Fibroblast of lung (primary cell): ENCODE measurements at regions not wholly inside any gene's neighbourhood (a gene's known extent, or its start where the extent isn't known, plus 50 kb on each side); places are given as distances from the start of the nearest gene placed in this dataset.

Experiments
- DNase-seq, 2 donors: peaks; one replicate each; pipeline versions ENCODE4 v3.0.0 to v3.0.0-alpha.2; 2010; ENCODE audit warnings: low read depth in 2 of 2
- H2AFZ ChIP-seq: 2 replicates; pipeline ENCODE4 v1.5.1; 2012; ENCODE audit warnings: low read length, control low read depth, inconsistent platforms
- H3K27ac ChIP-seq: 2 replicates; pipeline ENCODE4 v1.5.1; 2011; ENCODE audit warnings: low read length, control low read depth; ENCODE audit not compliant: insufficient read depth
- H3K27me3 ChIP-seq: 2 replicates; pipeline ENCODE4 v1.5.1; 2011; ENCODE audit warnings: mild to moderate bottlenecking, low read length; ENCODE audit not compliant: control insufficient read depth, insufficient read depth
- H3K36me3 ChIP-seq: 2 replicates; pipeline ENCODE4 v1.5.1; 2011; ENCODE audit warnings: low read length; ENCODE audit not compliant: control insufficient read depth, insufficient read depth
- H3K4me1 ChIP-seq: 2 replicates; pipeline ENCODE4 v1.5.1; 2011; ENCODE audit warnings: low read length; ENCODE audit not compliant: control insufficient read depth, insufficient read depth; ENCODE audit errors: extremely low read depth
- H3K4me2 ChIP-seq: 2 replicates; pipeline ENCODE4 v1.5.1; 2011; ENCODE audit warnings: low read length, control low read depth; ENCODE audit not compliant: insufficient read depth; ENCODE audit errors: extremely low read depth
- H3K4me3 ChIP-seq, 4 experiments: fragments of 200-600 bp in 1 of 4; sonication (generic) in 1 of 4; replicated peaks in 1 of 4; 2 replicates each; pipeline ENCODE4 v1.5.1; 2011 to 2016; ENCODE audit warnings: low read length in 4 of 4, low read depth in 3 of 4, mild to moderate bottlenecking in 3 of 4, control low read depth in 2 of 4, inconsistent platforms in 1 of 4, mixed read lengths in 1 of 4; ENCODE audit not compliant: insufficient read depth in 1 of 4; ENCODE audit errors: control extremely low read depth in 1 of 4
- H3K79me2 ChIP-seq: 2 replicates; pipeline ENCODE4 v1.5.1; 2012; ENCODE audit warnings: mild to moderate bottlenecking, low read length, inconsistent platforms; ENCODE audit not compliant: control insufficient read depth, insufficient read depth
- H3K9ac ChIP-seq: 2 replicates; pipeline ENCODE4 v1.5.1; 2011; ENCODE audit warnings: mild to moderate bottlenecking, low read length, control low read depth; ENCODE audit not compliant: insufficient read depth
- H3K9me3 ChIP-seq: 2 replicates; pipeline ENCODE4 v1.5.1; 2012; ENCODE audit warnings: low read depth, low read length; ENCODE audit not compliant: control insufficient read depth, insufficient read depth
- H4K20me1 ChIP-seq: 2 replicates; pipeline ENCODE4 v1.5.1; 2011; ENCODE audit warnings: low read length; ENCODE audit not compliant: control insufficient read depth, insufficient read depth; ENCODE audit errors: extremely low read depth
- CTCF ChIP-seq, 2 donors: IDR thresholded peaks in 1 of 2; conservative IDR thresholded peaks in 1 of 2; 1 replicate in 1 of 2; 2 replicates in 1 of 2; pipeline ENCODE4 v1.5.1; 2011 to 2012; ENCODE audit warnings: low read length in 2 of 2, control low read depth in 1 of 2, inconsistent platforms in 1 of 2, low read depth in 1 of 2, mild to moderate bottlenecking in 1 of 2
- EZH2 ChIP-seq: IDR thresholded peaks from 2 replicates; pipeline ENCODE4 v1.5.1; 2012; ENCODE audit warnings: low read length, control low read depth, mild to moderate bottlenecking; ENCODE audit errors: missing control alignments

- no peak overlapping the region for H3K4me2 ChIP-seq
- no peaks in the 10 kb centered on the region for H3K36me3 ChIP-seq
- H3K79me2 ChIP-seq: no peaks in the 10 kb centered on the region
- no peak for TF ChIP-seq EZH2
- TF ChIP-seq CTCF (conservative IDR thresholded peaks at IDR 0.05 in 1 of 2, IDR thresholded peaks at IDR 0.05 in 1 of 2; ENCODE audit: low read depth in 1 of 2, low read length in 2 of 2): no peak
- no peaks in the 10 kb centered on the region for H4K20me1 ChIP-seq
- H3K9ac ChIP-seq: no peak overlapping the region
- no peak overlapping the region for H3K27ac ChIP-seq
- DNase-seq: no peak
- no peak overlapping the region for H2AFZ ChIP-seq
- H3K4me1 ChIP-seq: no peaks in the 10 kb centered on the region
- no peak overlapping the region for H3K4me3 ChIP-seq
- H3K9me3 ChIP-seq: no peaks in the 10 kb centered on the region
- H3K27me3 ChIP-seq: no peaks in the 10 kb centered on the region
Measured at GRCh38 chr11:97683733-97684132, 1293.9 kb downstream of the JRKL start.

GRCh38 chr11:97684486-97685439 lies 1295.0 kb downstream of the JRKL start:
- H3K27me3 ChIP-seq: no peaks in the 10 kb centered on the region
- H3K36me3 ChIP-seq: no peaks in the 10 kb centered on the region
- no peak overlapping the region for H3K9ac ChIP-seq
- H3K4me3 ChIP-seq: no peak overlapping the region
- no peak overlapping the region for H3K27ac ChIP-seq
- no peak overlapping the region for H2AFZ ChIP-seq
- no peak overlapping the region for H3K4me2 ChIP-seq
- no peaks in the 10 kb centered on the region for H3K79me2 ChIP-seq
- TF ChIP-seq CTCF (conservative IDR thresholded peaks at IDR 0.05 in 1 of 2, IDR thresholded peaks at IDR 0.05 in 1 of 2; ENCODE audit: low read depth in 1 of 2, low read length in 2 of 2) (no peak), EZH2 (no peak)
- H4K20me1 ChIP-seq: no peaks in the 10 kb centered on the region
- DNase-seq: no peak
- no peaks in the 10 kb centered on the region for H3K4me1 ChIP-seq
- H3K9me3 ChIP-seq: no peaks in the 10 kb centered on the region

GRCh38 chr11:97685695-97686094 lies 1295.9 kb downstream of the JRKL start:
- TF ChIP-seq EZH2 (no peak), CTCF (conservative IDR thresholded peaks at IDR 0.05 in 1 of 2, IDR thresholded peaks at IDR 0.05 in 1 of 2; ENCODE audit: low read depth in 1 of 2, low read length in 2 of 2) (no peak)
- Histone ChIP-seq H3K9ac (no peak overlapping the region), H2AFZ (no peak overlapping the region), H3K27ac (no peak overlapping the region), H3K9me3 (no peaks in the 10 kb centered on the region), H3K4me1 (no peaks in the 10 kb centered on the region), H3K27me3 (no peaks in the 10 kb centered on the region), H4K20me1 (no peaks in the 10 kb centered on the region), H3K4me3 (no peak overlapping the region), H3K79me2 (no peaks in the 10 kb centered on the region), H3K36me3 (no peaks in the 10 kb centered on the region), H3K4me2 (no peak overlapping the region)
- peak in 1 of 2 donors; percentile 9 for DNase-seq
